ENCODE measurements at regions not wholly inside any gene's neighbourhood (a gene's known extent, or its start where the extent isn't known, plus 50 kb on each side); places are given as distances from the start of the nearest gene placed in this dataset.

DNA sequence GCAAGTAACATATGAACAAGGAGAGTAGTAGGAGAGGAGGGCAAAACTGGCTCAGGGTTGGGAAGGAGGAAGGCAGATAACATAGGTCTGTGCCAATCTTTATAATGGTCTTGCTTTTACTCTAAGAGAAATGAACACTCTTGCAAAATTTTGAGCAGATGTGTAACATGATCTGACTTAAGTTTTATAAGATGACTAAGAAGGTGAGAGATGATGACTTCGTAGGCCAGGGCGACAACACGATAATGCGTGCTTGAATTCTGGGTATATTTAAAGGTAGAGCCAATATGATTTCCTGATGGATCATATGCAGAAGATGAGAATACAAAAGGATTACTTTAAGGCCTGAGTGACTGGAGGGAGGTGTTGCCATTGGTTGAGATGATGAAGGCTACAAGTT is 265.4 kb upstream of the KCNMB2 start:
- DNase-seq, result no peak
- POLR2A ChIA-PET, result no interaction called here
- H3K4me1 Mint-ChIP-seq, result no peaks in the 10 kb centered on the region
- Histone ChIP-seq H3K4me1 (ENCODE audit: insufficient read depth, low read length) (no peaks in the 10 kb centered on the region), H3K27ac (ENCODE audit: low read depth, low read length) (no peak overlapping the region), H3K4me3 (ENCODE audit: low read length) (no peak overlapping the region), H3K9me3 (ENCODE audit: low read length) (no peaks in the 10 kb centered on the region), H3K36me3 (ENCODE audit: insufficient read depth, low read length) (no peaks in the 10 kb centered on the region), H3K27me3 (ENCODE audit: insufficient read depth, low read length, poor library complexity, severe bottlenecking) (no peaks in the 10 kb centered on the region)
- H3K27me3 Mint-ChIP-seq, result peaks cover 4 to 13% of the 10 kb centered on the region in 2 donors
- CTCF ChIA-PET, result no interaction called here
- H3K27ac Mint-ChIP-seq, result no peak overlapping the region
- H3K36me3 Mint-ChIP-seq, result no peaks in the 10 kb centered on the region
- H3K4me3 Mint-ChIP-seq, result no peak overlapping the region
- no peaks in the 10 kb centered on the region for H3K9me3 Mint-ChIP-seq

DNA sequence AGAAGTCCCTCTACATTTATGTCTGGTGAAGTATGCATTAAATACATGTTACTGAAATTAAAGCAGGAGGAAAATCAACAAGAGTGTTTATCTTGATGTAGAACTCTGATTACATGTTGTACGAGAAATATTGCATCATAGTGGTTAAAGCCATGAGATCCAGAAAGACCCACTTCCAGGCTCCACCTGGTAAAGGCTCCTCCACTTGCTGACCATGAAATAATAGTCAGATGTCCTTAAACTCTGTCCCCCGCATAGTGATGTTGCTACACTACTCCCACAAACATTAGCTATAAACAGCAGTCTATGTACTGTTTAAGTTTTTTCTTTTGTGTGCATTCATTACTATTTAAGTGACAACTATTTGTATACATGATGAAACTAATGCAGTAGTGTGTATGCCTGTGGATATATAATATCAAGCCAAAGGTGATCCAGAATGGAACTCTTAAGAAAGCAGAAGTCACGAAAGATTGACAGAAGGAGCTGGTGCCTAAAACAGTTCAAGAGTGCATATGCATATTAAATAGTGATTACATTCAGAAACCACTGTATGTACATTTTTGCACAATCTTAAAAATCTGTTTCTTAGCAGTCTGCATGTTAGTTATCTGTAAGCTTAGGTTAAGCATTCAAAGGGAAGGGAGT is 264.4 kb upstream of the KCNMB2 start:
- H3K36me3 Mint-ChIP-seq, result no peaks in the 10 kb centered on the region

DNA sequence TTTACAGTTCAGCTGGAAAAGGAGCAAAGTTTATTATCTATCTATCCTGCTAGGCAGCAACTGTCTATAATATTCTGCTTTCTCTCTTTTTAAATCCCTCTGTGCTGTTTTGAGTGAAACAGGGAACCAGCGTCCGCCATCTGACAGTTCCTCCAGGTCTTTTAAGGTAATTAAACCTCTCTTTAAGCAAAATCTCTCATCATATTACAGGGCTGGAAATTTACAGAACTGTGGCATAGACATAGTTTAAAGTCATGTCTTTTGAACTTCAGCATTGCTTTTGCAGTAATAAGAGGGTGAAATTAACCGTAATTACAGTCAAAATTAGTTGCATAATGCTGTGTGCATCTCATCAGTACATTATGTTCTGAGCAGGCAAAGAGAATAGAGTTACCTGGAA is 263.4 kb upstream of the KCNMB2 start:
- ChIA-PET POLR2A (no interaction called here), CTCF (no interaction called here)
- no peak for DNase-seq
- H3K4me1 ChIP-seq (ENCODE audit: insufficient read depth, low read length), result no peaks in the 10 kb centered on the region
- H3K27ac ChIP-seq (ENCODE audit: low read depth, low read length), result no peak overlapping the region
- Mint-ChIP-seq H3K36me3 (no peaks in the 10 kb centered on the region), H3K9me3 (peaks cover 0 to 5% (median 0%) of the 10 kb centered on the region in 5 donors), H3K27me3 (peaks cover 4 to 14% of the 10 kb centered on the region in 2 donors), H3K4me1 (no peaks in the 10 kb centered on the region), H3K27ac (no peak overlapping the region), H3K4me3 (no peak overlapping the region)
- no peak overlapping the region for H3K4me3 ChIP-seq (ENCODE audit: low read length)
- H3K27me3 ChIP-seq (ENCODE audit: insufficient read depth, low read length, poor library complexity, severe bottlenecking), result no peaks in the 10 kb centered on the region
- no peaks in the 10 kb centered on the region for H3K9me3 ChIP-seq (ENCODE audit: low read length)
- H3K36me3 ChIP-seq (ENCODE audit: insufficient read depth, low read length), result no peaks in the 10 kb centered on the region

More for the DNA sequence above, 264.4 kb upstream of the KCNMB2 start:
- Mint-ChIP-seq H3K4me1 (no peaks in the 10 kb centered on the region), H3K27ac (no peak overlapping the region), H3K9me3 (no peaks in the 10 kb centered on the region), H3K27me3 (peaks cover 4 to 13% of the 10 kb centered on the region in 2 donors), H3K4me3 (no peak overlapping the region)
- ChIA-PET CTCF (no interaction called here), POLR2A (no interaction called here)
- Histone ChIP-seq H3K27me3 (ENCODE audit: insufficient read depth, low read length, poor library complexity, severe bottlenecking) (no peaks in the 10 kb centered on the region), H3K36me3 (ENCODE audit: insufficient read depth, low read length) (no peaks in the 10 kb centered on the region), H3K4me3 (ENCODE audit: low read length) (no peak overlapping the region), H3K27ac (ENCODE audit: low read depth, low read length) (no peak overlapping the region), H3K9me3 (ENCODE audit: low read length) (no peaks in the 10 kb centered on the region), H3K4me1 (ENCODE audit: insufficient read depth, low read length) (no peaks in the 10 kb centered on the region)
- DNase-seq, result no peak

DNA sequence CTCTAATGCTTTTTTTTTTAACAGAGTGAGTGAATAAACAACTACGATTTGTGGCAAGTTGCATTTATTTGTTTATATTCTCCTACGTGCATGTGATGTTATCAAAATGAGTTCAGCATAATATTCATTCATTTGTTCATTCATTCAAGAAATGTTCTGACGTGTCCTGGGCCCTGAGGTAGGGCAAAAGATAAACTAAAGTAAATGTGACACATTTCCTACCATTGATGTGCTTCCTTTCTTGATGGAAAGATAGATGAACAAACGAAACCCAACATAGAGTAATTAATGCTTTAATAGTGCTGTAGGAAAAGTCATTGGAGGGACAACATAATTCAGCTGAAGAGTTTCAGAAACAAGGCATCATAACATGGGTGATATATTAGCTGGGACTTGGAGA is 261.5 kb upstream of the KCNMB2 start:
- H3K27me3 ChIP-seq (ENCODE audit: insufficient read depth, low read length, poor library complexity, severe bottlenecking), result no peaks in the 10 kb centered on the region
- Mint-ChIP-seq H3K27me3 (peaks cover 0 to 14% of the 10 kb centered on the region in 2 donors), H3K4me3 (no peak overlapping the region), H3K27ac (no peak overlapping the region), H3K36me3 (peaks cover 0 to 2% (median 2%) of the 10 kb centered on the region in 3 donors), H3K4me1 (no peaks in the 10 kb centered on the region), H3K9me3 (peaks cover 11 to 24% (median 14%) of the 10 kb centered on the region in 5 donors)
- no peaks in the 10 kb centered on the region for H3K4me1 ChIP-seq (ENCODE audit: insufficient read depth, low read length)
- POLR2A ChIA-PET, result no interaction called here
- H3K4me3 ChIP-seq (ENCODE audit: low read length), result no peak overlapping the region
- no peaks in the 10 kb centered on the region for H3K9me3 ChIP-seq (ENCODE audit: low read length)
- DNase-seq, result no peak
- no peak overlapping the region for H3K27ac ChIP-seq (ENCODE audit: low read depth, low read length)
- CTCF ChIA-PET, result no interaction called here
- H3K36me3 ChIP-seq (ENCODE audit: insufficient read depth, low read length), result no peaks in the 10 kb centered on the region

DNA sequence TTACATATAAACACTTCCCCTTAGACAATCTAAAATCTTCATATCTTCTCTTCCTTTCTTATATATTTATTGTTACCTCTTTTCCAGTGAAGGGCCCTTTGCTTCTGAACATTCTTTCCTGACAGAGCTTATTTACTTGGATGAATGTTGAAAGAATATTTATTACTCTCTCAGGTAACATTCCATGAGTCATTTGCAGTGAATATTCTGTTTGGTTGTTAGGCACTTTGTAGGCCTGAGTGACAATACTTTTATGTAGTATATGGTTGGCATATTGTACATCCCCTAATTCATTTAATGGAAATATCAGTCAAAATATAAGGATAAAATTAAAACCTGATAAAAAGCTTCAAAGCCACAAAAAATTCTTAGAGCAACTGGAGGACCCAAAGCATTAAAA is 260.9 kb upstream of the KCNMB2 start:
- ChIA-PET POLR2A (no interaction called here), CTCF (no interaction called here)
- Mint-ChIP-seq H3K4me1 (no peaks in the 10 kb centered on the region), H3K27me3 (peaks cover 0 to 14% of the 10 kb centered on the region in 2 donors), H3K4me3 (no peak overlapping the region), H3K9me3 (peaks cover 12 to 28% (median 15%) of the 10 kb centered on the region in 5 donors), H3K36me3 (peaks cover 0 to 3% (median 2%) of the 10 kb centered on the region in 3 donors), H3K27ac (no peak overlapping the region)
- Histone ChIP-seq H3K27ac (ENCODE audit: low read depth, low read length) (no peak overlapping the region), H3K9me3 (ENCODE audit: low read length) (no peaks in the 10 kb centered on the region), H3K27me3 (ENCODE audit: insufficient read depth, low read length, poor library complexity, severe bottlenecking) (no peaks in the 10 kb centered on the region), H3K4me3 (ENCODE audit: low read length) (no peak overlapping the region), H3K36me3 (ENCODE audit: insufficient read depth, low read length) (no peaks in the 10 kb centered on the region), H3K4me1 (ENCODE audit: insufficient read depth, low read length) (no peaks in the 10 kb centered on the region)
- no peak for DNase-seq

DNA sequence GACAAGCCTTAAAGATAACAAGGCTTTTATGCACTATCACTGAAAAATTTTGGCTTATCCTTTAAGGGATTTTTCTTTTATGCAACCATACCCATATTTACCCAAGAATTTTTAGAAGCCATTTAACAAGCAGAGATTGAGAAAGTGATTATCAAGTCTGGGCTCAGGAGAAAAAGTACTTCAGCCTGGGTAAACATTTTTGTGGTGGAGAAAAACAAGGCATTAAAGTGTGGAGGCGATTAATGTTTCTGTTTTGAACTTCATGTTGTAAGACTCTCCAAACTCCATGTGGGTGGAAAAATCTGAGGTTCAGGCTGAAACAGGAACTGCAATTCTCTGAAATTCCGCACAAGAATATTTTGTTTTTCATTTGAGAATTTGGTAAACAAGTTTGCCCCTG is 260.4 kb upstream of the KCNMB2 start:
- H3K36me3 ChIP-seq (ENCODE audit: insufficient read depth, low read length), result no peaks in the 10 kb centered on the region
- DNase-seq, result no peak
- H3K4me3 ChIP-seq (ENCODE audit: low read length), result no peak overlapping the region
- no peak overlapping the region for H3K27ac ChIP-seq (ENCODE audit: low read depth, low read length)
- H3K9me3 Mint-ChIP-seq, result peaks cover 16 to 33% (median 19%) of the 10 kb centered on the region in 5 donors
- no peaks in the 10 kb centered on the region for H3K4me1 ChIP-seq (ENCODE audit: insufficient read depth, low read length)
- no peaks in the 10 kb centered on the region for H3K4me1 Mint-ChIP-seq
- CTCF ChIA-PET, result no interaction called here
- POLR2A ChIA-PET, result no interaction called here
- H3K36me3 Mint-ChIP-seq, result peaks cover 0 to 3% (median 2%) of the 10 kb centered on the region in 3 donors
- H3K27ac Mint-ChIP-seq, result no peak overlapping the region
- no peaks in the 10 kb centered on the region for H3K27me3 ChIP-seq (ENCODE audit: insufficient read depth, low read length, poor library complexity, severe bottlenecking)
- H3K9me3 ChIP-seq (ENCODE audit: low read length), result no peaks in the 10 kb centered on the region
- peaks cover 0 to 13% of the 10 kb centered on the region in 2 donors for H3K27me3 Mint-ChIP-seq
- no peak overlapping the region for H3K4me3 Mint-ChIP-seq

DNA sequence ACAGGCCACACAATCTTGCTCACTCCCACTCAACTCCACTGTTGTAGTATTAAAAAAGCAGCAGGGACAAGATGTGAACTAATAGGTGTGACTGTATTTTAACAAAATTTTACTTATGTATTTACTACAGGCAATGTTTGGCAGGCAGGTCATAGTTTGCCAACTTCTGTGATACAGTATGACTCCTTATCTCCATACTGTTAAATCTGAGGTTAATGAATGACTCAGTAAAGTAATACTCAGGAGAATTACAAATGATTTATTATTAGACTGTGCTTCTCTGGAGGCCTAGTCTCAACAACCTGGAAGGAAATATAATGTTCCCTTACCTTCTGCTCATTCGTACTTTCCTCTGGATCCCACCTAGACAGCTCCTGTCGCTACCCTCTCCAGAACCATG is 258.6 kb upstream of the KCNMB2 start:
- ChIA-PET CTCF (no interaction called here), POLR2A (no interaction called here)

DNA sequence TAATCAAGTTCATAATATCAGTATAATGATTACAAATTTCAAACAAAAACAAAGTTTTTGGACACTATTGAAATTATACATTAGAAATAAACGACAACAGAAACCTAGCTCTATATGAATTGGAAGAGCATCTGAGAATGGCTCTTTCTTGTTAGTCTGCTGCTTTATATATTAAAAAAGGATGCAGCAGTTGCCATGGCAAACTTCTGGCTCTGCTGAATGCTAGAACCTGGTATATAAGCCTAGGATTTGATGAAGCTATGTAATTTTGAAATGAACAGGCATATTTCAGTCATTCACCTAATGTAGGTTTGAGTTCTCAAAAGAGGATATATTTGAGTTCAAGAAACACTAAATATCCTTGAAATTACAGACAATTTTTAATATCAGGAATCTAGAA is 252.7 kb upstream of the KCNMB2 start:
- H3K4me1 ChIP-seq (ENCODE audit: insufficient read depth, low read length), result no peaks in the 10 kb centered on the region
- no peak for DNase-seq
- CTCF ChIA-PET, result no interaction called here
- H3K27me3 ChIP-seq (ENCODE audit: insufficient read depth, low read length, poor library complexity, severe bottlenecking), result no peaks in the 10 kb centered on the region
- no peaks in the 10 kb centered on the region for H3K4me1 Mint-ChIP-seq
- peaks cover 12 to 21% (median 17%) of the 10 kb centered on the region in 5 donors for H3K9me3 Mint-ChIP-seq
- no peak overlapping the region for H3K27ac Mint-ChIP-seq
- H3K9me3 ChIP-seq (ENCODE audit: low read length), result no peaks in the 10 kb centered on the region
- H3K36me3 Mint-ChIP-seq, result peaks cover 0 to 4% (median 2%) of the 10 kb centered on the region in 3 donors
- no peaks in the 10 kb centered on the region for H3K27me3 Mint-ChIP-seq
- POLR2A ChIA-PET, result no interaction called here
- H3K4me3 ChIP-seq (ENCODE audit: low read length), result no peak overlapping the region
- no peak overlapping the region for H3K4me3 Mint-ChIP-seq
- no peaks in the 10 kb centered on the region for H3K36me3 ChIP-seq (ENCODE audit: insufficient read depth, low read length)
- H3K27ac ChIP-seq (ENCODE audit: low read depth, low read length), result no peak overlapping the region

More for the DNA sequence above, 258.6 kb upstream of the KCNMB2 start:
- no peak for DNase-seq
- H3K4me1 Mint-ChIP-seq, result no peaks in the 10 kb centered on the region
- H3K4me1 ChIP-seq (ENCODE audit: insufficient read depth, low read length), result no peaks in the 10 kb centered on the region
- H3K36me3 ChIP-seq (ENCODE audit: insufficient read depth, low read length), result no peaks in the 10 kb centered on the region
- peaks cover 16 to 33% (median 22%) of the 10 kb centered on the region in 5 donors for H3K9me3 Mint-ChIP-seq
- H3K27me3 ChIP-seq (ENCODE audit: insufficient read depth, low read length, poor library complexity, severe bottlenecking), result no peaks in the 10 kb centered on the region
- H3K36me3 Mint-ChIP-seq, result peaks cover 0 to 3% (median 2%) of the 10 kb centered on the region in 3 donors
- H3K27ac ChIP-seq (ENCODE audit: low read depth, low read length), result no peak overlapping the region
- H3K4me3 ChIP-seq (ENCODE audit: low read length), result no peak overlapping the region
- peaks cover 0 to 5% of the 10 kb centered on the region in 2 donors for H3K27me3 Mint-ChIP-seq
- no peak overlapping the region for H3K27ac Mint-ChIP-seq
- H3K4me3 Mint-ChIP-seq, result no peak overlapping the region
- no peaks in the 10 kb centered on the region for H3K9me3 ChIP-seq (ENCODE audit: low read length)

Measured in CD8-positive, alpha-beta memory T cell (primary cell).